GM18873 (cell line): ENCODE measurements at regions not wholly inside any gene's neighbourhood (a gene's known extent, or its start where the extent isn't known, plus 50 kb on each side); places are given as distances from the start of the nearest gene placed in this dataset.

Source experiments
- ATAC-seq: cut with Tn5 transposase; IDR thresholded peaks from one replicate; pipeline ENCODE4 v1.9.1; 2021; ENCODE audit warnings: mild to moderate bottlenecking, moderate library complexity, moderate number of reproducible peaks; ENCODE audit not compliant: unreplicated experiment, low FRiP score

- ATAC-seq, result no peak
These were observed 85.1 kb upstream of the NANOGP8 start for GRCh38 chr15:35170207-35170606.

- no peak for ATAC-seq
These were observed 83.4 kb upstream of the NANOGP8 start for GRCh38 chr15:35168464-35168863.

GRCh38 chr15:35167675-35168074 lies 82.6 kb upstream of the NANOGP8 start:
- no peak for ATAC-seq

- ATAC-seq, result no peak
These were observed 81.8 kb upstream of the NANOGP8 start for GRCh38 chr15:35166730-35167359.

- ATAC-seq, result no peak
These were observed 76.6 kb upstream of the NANOGP8 start for GRCh38 chr15:35161694-35162093.

GRCh38 chr15:35159170-35159569 lies 74.1 kb upstream of the NANOGP8 start:
- no peak for ATAC-seq

- ATAC-seq, result no peak
These were observed 66.7 kb upstream of the NANOGP8 start for GRCh38 chr15:35151782-35152181.

GRCh38 chr15:35151381-35151780 lies 66.3 kb upstream of the NANOGP8 start:
- no peak for ATAC-seq

GRCh38 chr15:35150361-35150760 lies 65.3 kb upstream of the NANOGP8 start:
- ATAC-seq, result no peak

- ATAC-seq, result no peak
These were observed 60.2 kb upstream of the NANOGP8 start for GRCh38 chr15:35145336-35145735.

GRCh38 chr15:35142578-35142977 lies 57.5 kb upstream of the NANOGP8 start:
- no peak for ATAC-seq

GRCh38 chr15:35141743-35142471 lies 56.8 kb upstream of the NANOGP8 start:
- no peak for ATAC-seq

GRCh38 chr15:35139822-35140221 lies 54.7 kb upstream of the NANOGP8 start:
- ATAC-seq, result no peak

GRCh38 chr15:35137190-35137574 lies 52.1 kb upstream of the NANOGP8 start:
- no peak for ATAC-seq

GRCh38 chr15:35136321-35137189 lies 51.5 kb upstream of the NANOGP8 start:
- ATAC-seq, result peak; percentile 99
